ENCODE measurements at regions not wholly inside any gene's neighbourhood (a gene's known extent, or its start where the extent isn't known, plus 50 kb on each side); places are given as distances from the start of the nearest gene placed in this dataset.

- Histone ChIP-seq H3K4me1 (ENCODE audit: control insufficient read depth in 5 of 5, insufficient read depth in 5 of 5, low read length in 5 of 5) (no peaks in the 10 kb centered on the region), H3K36me3 (ENCODE audit: control insufficient read depth in 4 of 4, insufficient read depth in 4 of 4, low read length in 4 of 4) (no peaks in the 10 kb centered on the region), H3K9ac (ENCODE audit: insufficient read depth in 1 of 2, low read length in 2 of 2) (no peak overlapping the region), H3K9me3 (ENCODE audit: control insufficient read depth in 4 of 4, insufficient read depth in 3 of 4, low read length in 3 of 4) (no peaks in the 10 kb centered on the region), H3K27ac (ENCODE audit: low read depth in 1 of 2, low read length in 1 of 2) (no peak overlapping the region), H3K4me3 (no peak overlapping the region), H3K27me3 (ENCODE audit: control insufficient read depth in 3 of 3, insufficient read depth in 3 of 3, low read length in 2 of 3) (no peaks in the 10 kb centered on the region)
- no peak for TF ChIP-seq CTCF (IDR thresholded peaks at IDR 0.05; ENCODE audit: control extremely low read depth, extremely low read depth)
- ATAC-seq (ENCODE audit: insufficient read depth, low FRiP score) = no peak
- no peak for DNase-seq
- WGBS, 2 donors = 89 to 93% methylated on average over 7 of the region's 7 CpGs
Measured at GRCh38 chr5:97488126-97488668, 305.1 kb upstream of the RIOK2 start.

DNA sequence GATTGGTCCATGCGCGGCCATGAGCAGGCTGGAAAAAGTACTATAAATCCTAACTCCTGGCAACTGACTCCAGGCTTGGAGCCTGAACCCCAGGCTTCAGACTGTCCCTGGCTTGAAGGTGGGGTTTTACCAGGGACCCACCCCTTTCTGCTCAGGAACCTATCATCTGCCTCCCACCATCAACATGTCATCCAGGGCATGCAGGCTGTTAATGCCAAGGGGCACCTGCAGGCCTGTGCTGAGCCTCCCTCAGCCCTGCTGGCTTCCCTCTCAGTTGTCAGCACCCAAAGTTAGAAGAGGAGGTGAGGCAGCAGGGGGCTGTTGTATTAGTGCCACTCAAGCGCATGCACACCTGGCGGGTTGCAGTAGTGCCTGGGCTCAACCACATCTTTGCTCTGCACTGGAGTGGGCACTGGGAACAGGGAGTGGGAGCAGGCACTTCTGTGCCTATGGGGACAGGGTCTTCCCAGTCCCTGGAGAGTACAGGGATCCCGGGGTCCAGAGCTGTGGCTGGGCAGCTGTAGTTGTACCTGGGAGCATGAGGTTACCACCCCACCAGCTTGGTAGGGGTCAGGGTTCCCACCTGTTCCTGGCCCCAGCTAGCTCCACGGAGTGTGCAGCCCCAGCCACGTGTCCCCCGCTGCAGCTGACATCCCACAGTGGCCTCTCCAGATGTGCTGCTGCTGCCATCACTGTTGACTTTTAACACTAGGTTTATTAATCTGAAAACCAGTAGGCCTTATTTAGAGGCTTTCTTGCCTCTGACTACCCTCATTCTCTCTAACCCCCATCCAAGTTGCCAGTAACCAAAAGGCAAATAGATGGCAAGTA lies 306.2 kb upstream of the RIOK2 start:
- Histone ChIP-seq H3K4me3 (no peak overlapping the region), H3K36me3 (ENCODE audit: control insufficient read depth in 4 of 4, insufficient read depth in 4 of 4, low read length in 4 of 4) (no peaks in the 10 kb centered on the region), H3K9ac (ENCODE audit: insufficient read depth in 1 of 2, low read length in 2 of 2) (no peak overlapping the region), H3K27me3 (ENCODE audit: control insufficient read depth in 3 of 3, insufficient read depth in 3 of 3, low read length in 2 of 3) (no peaks in the 10 kb centered on the region), H3K4me1 (ENCODE audit: control insufficient read depth in 5 of 5, insufficient read depth in 5 of 5, low read length in 5 of 5) (no peaks in the 10 kb centered on the region), H3K27ac (ENCODE audit: low read depth in 1 of 2, low read length in 1 of 2) (no peak overlapping the region), H3K9me3 (ENCODE audit: control insufficient read depth in 4 of 4, insufficient read depth in 3 of 4, low read length in 3 of 4) (no peaks in the 10 kb centered on the region)
- no peak for DNase-seq
- 82 to 88% methylated on average over 8 of the region's 8 CpGs for WGBS, 2 donors
- ATAC-seq (ENCODE audit: insufficient read depth, low FRiP score) = no peak
- TF ChIP-seq CTCF (IDR thresholded peaks at IDR 0.05; ENCODE audit: control extremely low read depth, extremely low read depth) = no peak

GRCh38 chr5:97494465-97494864 lies 311.4 kb upstream of the RIOK2 start:
- ATAC-seq (ENCODE audit: insufficient read depth, low FRiP score) (no peak), DNase-seq (peak in 2 of 3 donors; percentile 13 to 14)
- no peak for TF ChIP-seq CTCF (IDR thresholded peaks at IDR 0.05; ENCODE audit: control extremely low read depth, extremely low read depth)
- Histone ChIP-seq H3K27me3 (ENCODE audit: control insufficient read depth in 3 of 3, insufficient read depth in 3 of 3, low read length in 2 of 3) (no peaks in the 10 kb centered on the region), H3K36me3 (ENCODE audit: control insufficient read depth in 4 of 4, insufficient read depth in 4 of 4, low read length in 4 of 4) (no peaks in the 10 kb centered on the region), H3K9me3 (ENCODE audit: control insufficient read depth in 4 of 4, insufficient read depth in 3 of 4, low read length in 3 of 4) (no peaks in the 10 kb centered on the region), H3K9ac (ENCODE audit: insufficient read depth in 1 of 2, low read length in 2 of 2) (no peak overlapping the region), H3K4me1 (ENCODE audit: control insufficient read depth in 5 of 5, insufficient read depth in 5 of 5, low read length in 5 of 5) (peaks cover 0 to 3% (median 0%) of the 10 kb centered on the region in 5 donors), H3K27ac (ENCODE audit: low read depth in 1 of 2, low read length in 1 of 2) (no peak overlapping the region), H3K4me3 (no peak overlapping the region)
- WGBS, 2 donors = 67 to 79% methylated on average over 3 of the region's 3 CpGs

All from lung (tissue), 11 donors.